IMR-90 (cell line): ENCODE measurements at regions not wholly inside any gene's neighbourhood (a gene's known extent, or its start where the extent isn't known, plus 50 kb on each side); places are given as distances from the start of the nearest gene placed in this dataset.

Source experiments
- ATAC-seq: fragments of 200-7000 bp; cut with Tn5 transposase; 2 replicates; pipeline ENCODE4 v1.9.1; 2020; ENCODE audit warnings: low read depth, mild to moderate bottlenecking, moderate library complexity
- BruUV-seq: library from RNA; stranded (reverse); fragments of 400-500 nt; replicated peaks from 2 replicates; lab custom pipeline; 2021; lab: Mats Ljungman, UMichigan
- CTCF ChIA-PET: fragments of 300-600 bp; formaldehyde crosslinking; extraction: SDS; loops from one replicate; lab custom pipeline; 2021; ENCODE audit warnings: antibody characterized with exemption; lab: Yijun Ruan, JAX
- POLR2A ChIA-PET: fragments of 300-600 bp; sonication (Branson Sonifier 250); formaldehyde crosslinking; loops from one replicate; lab custom pipeline; 2022; ENCODE audit warnings: antibody characterized with exemption; ENCODE audit not compliant: unreplicated experiment; lab: Charles Lee
- DNase-seq: peaks from one replicate; pipeline ENCODE4 v3.0.0; 2013
- H2AFZ ChIP-seq: replicated peaks from 2 replicates; pipeline ENCODE3; 2013; ENCODE audit warnings: low read length, mild to moderate bottlenecking; ENCODE audit not compliant: poor library complexity
- H2AK5ac ChIP-seq: 2 replicates; pipeline ENCODE4 v1.6.1; 2013; ENCODE audit warnings: low read depth, low read length, inconsistent platforms
- H2AK9ac ChIP-seq: replicated peaks from 2 replicates; pipeline ENCODE3; 2013; ENCODE audit warnings: mild to moderate bottlenecking, low read depth, low read length, moderate library complexity; ENCODE audit not compliant: poor library complexity
- H2BK120ac ChIP-seq: 2 replicates; pipeline ENCODE4 v1.6.1; 2013; ENCODE audit warnings: low read depth, low read length, inconsistent platforms
- H2BK15ac ChIP-seq: 3 replicates; pipeline ENCODE4 v1.6.1; 2013; ENCODE audit warnings: low read depth, low read length, inconsistent platforms
- H2BK20ac ChIP-seq: 2 replicates; pipeline ENCODE4 v1.6.1; 2013; ENCODE audit warnings: low read depth, mild to moderate bottlenecking, inconsistent platforms, low read length, moderate library complexity
- H2BK5ac ChIP-seq: 2 replicates; pipeline ENCODE4 v1.6.1; 2013; ENCODE audit warnings: mild to moderate bottlenecking, low read depth, low read length, inconsistent platforms; ENCODE audit not compliant: poor library complexity, severe bottlenecking
- H3K14ac ChIP-seq: replicated peaks from 2 replicates; pipeline ENCODE4 v1.6.1; 2013; ENCODE audit warnings: low read depth, low read length, inconsistent platforms
- H3K18ac ChIP-seq: 2 replicates; pipeline ENCODE4 v1.6.1; 2013; ENCODE audit warnings: low read depth, low read length, control low read depth
- H3K23ac ChIP-seq: 2 replicates; pipeline ENCODE4 v1.6.1; 2013; ENCODE audit warnings: low read depth, low read length, inconsistent platforms
- H3K27ac ChIP-seq: 2 replicates; pipeline ENCODE4 v1.5.1; 2013; ENCODE audit warnings: mild to moderate bottlenecking, control low read depth, low read length; ENCODE audit not compliant: insufficient read depth
- H3K27me3 ChIP-seq: 2 replicates; pipeline ENCODE4 v1.6.1; 2013; ENCODE audit warnings: low read length; ENCODE audit not compliant: control insufficient read depth, insufficient read depth
- H3K36me3 ChIP-seq: 2 replicates; pipeline ENCODE4 v1.6.1; 2013; ENCODE audit warnings: low read length, mixed read lengths; ENCODE audit not compliant: control insufficient read depth, insufficient read depth
- H3K4ac ChIP-seq: 2 replicates; pipeline ENCODE4 v1.6.1; 2013; ENCODE audit warnings: low read depth, low read length, inconsistent platforms
- H3K4me1 ChIP-seq: 2 replicates; pipeline ENCODE4 v1.6.1; 2013; ENCODE audit warnings: low read length, mixed read lengths; ENCODE audit not compliant: control insufficient read depth, insufficient read depth
- H3K4me2 ChIP-seq: 2 replicates; pipeline ENCODE4 v1.6.1; 2013; ENCODE audit warnings: low read depth, mild to moderate bottlenecking, control low read depth, low read length, moderate library complexity
- H3K4me3 ChIP-seq: 2 replicates; pipeline ENCODE4 v1.5.1; 2013; ENCODE audit warnings: low read depth, mild to moderate bottlenecking, control low read depth, low read length, moderate library complexity; ENCODE audit not compliant: insufficient read depth
- H3K56ac ChIP-seq: 2 replicates; pipeline ENCODE4 v1.6.1; 2013; ENCODE audit warnings: low read length, inconsistent platforms; ENCODE audit not compliant: insufficient read depth; ENCODE audit errors: extremely low read depth
- H3K79me1 ChIP-seq, 2 experiments: 2 replicates each; pipeline ENCODE4 v1.6.1; 2013; ENCODE audit warnings: low read length in 2 of 2, inconsistent platforms in 1 of 2, low read depth in 1 of 2
- H3K9ac ChIP-seq: 2 replicates; pipeline ENCODE4 v1.6.1; 2013; ENCODE audit warnings: low read depth, low read length, control low read depth
- H3K9me1 ChIP-seq: 2 replicates; pipeline ENCODE4 v1.6.1; 2013; ENCODE audit warnings: low read length, inconsistent platforms; ENCODE audit not compliant: insufficient read depth
- H3K9me3 ChIP-seq: 2 replicates; pipeline ENCODE4 v1.6.1; 2013; ENCODE audit warnings: low read length; ENCODE audit not compliant: control insufficient read depth, insufficient read depth
- H4K20me1 ChIP-seq: 2 replicates; pipeline ENCODE4 v1.6.1; 2013; ENCODE audit warnings: low read length, inconsistent platforms; ENCODE audit not compliant: insufficient read depth
- H4K5ac ChIP-seq: 2 replicates; pipeline ENCODE4 v1.6.1; 2013; ENCODE audit warnings: mild to moderate bottlenecking, low read depth, low read length, control low read depth
- H4K8ac ChIP-seq, 2 experiments: 2 replicates each; pipeline ENCODE4 v1.6.1; 2013; ENCODE audit warnings: low read depth in 2 of 2, low read length in 2 of 2, control low read depth in 1 of 2, inconsistent platforms in 1 of 2
- H4K91ac ChIP-seq: 2 replicates; pipeline ENCODE4 v1.6.1; 2013; ENCODE audit warnings: low read depth, low read length, inconsistent platforms; ENCODE audit not compliant: insufficient read depth
- FOS ChIP-seq: fragments of 150-350 bp; IDR thresholded peaks from 2 replicates; pipeline ENCODE4 v1.6.1; 2016; ENCODE audit warnings: low read depth, low read length
- dilution Hi-C: fragments of 300-500 bp; cut with HindIII; formaldehyde crosslinking; loops from one replicate; pipeline ENCODE4 v1.14.3; 2018; ENCODE audit warnings: low sequenced_read_pairs; ENCODE audit not compliant: unreplicated experiment
- in situ Hi-C: fragments of 300-500 bp; cut with MboI; formaldehyde crosslinking; loops from 3 replicates; pipeline ENCODE4 v1.14.3; 2019; ENCODE audit warnings: low sequenced_read_pairs, inconsistent platforms, mixed read lengths
- intact Hi-C: fragments of 100-400 bp; cut with micrococcal nuclease; formaldehyde crosslinking; loops from 2 replicates; pipeline ENCODE4 v1.10.0; 2022

DNA sequence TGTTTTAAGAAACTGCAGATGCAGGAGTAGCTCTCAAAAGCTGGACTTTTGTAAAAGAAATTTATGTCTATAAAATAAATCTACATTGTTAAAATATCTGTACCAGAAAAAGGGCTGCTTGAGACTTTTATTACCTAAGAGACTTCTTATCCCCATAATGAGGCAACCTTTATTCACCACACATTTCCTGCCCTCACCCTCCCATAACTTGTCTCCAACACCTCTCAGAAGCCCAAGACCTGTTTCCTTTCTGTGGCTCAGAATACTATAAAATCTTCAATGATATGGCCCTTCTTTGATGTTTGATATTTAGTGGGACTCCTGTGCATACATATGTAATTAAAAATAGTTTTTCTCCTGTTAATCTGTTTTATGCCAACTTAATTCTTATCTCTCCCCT is 141.5 kb upstream of the FER start:
- Histone ChIP-seq H3K9me3 (no peaks in the 10 kb centered on the region), H4K8ac (no peak overlapping the region), H3K4me2 (no peak overlapping the region), H3K9me1 (no peaks in the 10 kb centered on the region), H3K27me3 (no peaks in the 10 kb centered on the region; the same call in 1 of the 2 replicates), H2BK15ac (no peak overlapping the region), H4K20me1 (no peaks in the 10 kb centered on the region), H4K91ac (no peak overlapping the region), H3K79me1 (no peaks in the 10 kb centered on the region), H3K9ac (no peak overlapping the region), H2AK5ac (no peak overlapping the region), H3K56ac (no peak overlapping the region), H3K18ac (no peak overlapping the region), H3K4ac (no peak overlapping the region), H2AK9ac (no peak overlapping the region), H2AFZ (no peak overlapping the region), H3K27ac (no peak overlapping the region), H3K14ac (no peak overlapping the region), H3K4me1 (no peaks in the 10 kb centered on the region), H3K23ac (no peak overlapping the region), H4K5ac (no peak overlapping the region), H3K36me3 (no peaks in the 10 kb centered on the region), H2BK5ac (no peak overlapping the region), H2BK20ac (no peak overlapping the region), H2BK120ac (no peak overlapping the region), H3K4me3 (no peak overlapping the region)
- ChIA-PET CTCF (no interaction called here), POLR2A (no interaction called here)
- DNase-seq (no peak), ATAC-seq (no peak)
- BruUV-seq: no TSS peak
- intact Hi-C loops (no loop called here), in situ Hi-C loops (no loop called here), dilution Hi-C loops (no loop called here)
- TF ChIP-seq FOS: no peak
